NCI-H748 treated with DMSO at 0.1 percent for 48 hours (cell line): ENCODE measurements at regions not wholly inside any gene's neighbourhood (a gene's known extent, or its start where the extent isn't known, plus 50 kb on each side); places are given as distances from the start of the nearest gene placed in this dataset.

Experiments used
- DNase-seq: peaks from one replicate; lab custom pipeline; 2025; lab: John Stamatoyannopoulos, UW

- no peak for DNase-seq
Measured at GRCh38 chr1:115204513-115204912, 115.2 kb upstream of the TSPAN2 start.

- no peak for DNase-seq
Measured at GRCh38 chr1:115203287-115203686, 114.0 kb upstream of the TSPAN2 start.

- no peak for DNase-seq
Measured at GRCh38 chr1:115201598-115201997, 112.3 kb upstream of the TSPAN2 start.

- no peak for DNase-seq
Measured at GRCh38 chr1:115199416-115200132, 110.3 kb upstream of the TSPAN2 start.

- DNase-seq = no peak
Measured at GRCh38 chr1:115198938-115199337, 109.6 kb upstream of the TSPAN2 start.

GRCh38 chr1:115196296-115196695, 107.0 kb upstream of the TSPAN2 start:
- no peak for DNase-seq

GRCh38 chr1:115194506-115194905, 105.2 kb upstream of the TSPAN2 start:
- DNase-seq = no peak

GRCh38 chr1:115193046-115193828, 103.9 kb upstream of the TSPAN2 start:
- DNase-seq = no peak

- DNase-seq = no peak
Measured at GRCh38 chr1:115192200-115192767, 103.0 kb upstream of the TSPAN2 start.

- no peak for DNase-seq
Measured at GRCh38 chr1:115191691-115192090, 102.4 kb upstream of the TSPAN2 start.

- no peak for DNase-seq
Measured at GRCh38 chr1:115190540-115191170, 101.4 kb upstream of the TSPAN2 start.

GRCh38 chr1:115189814-115190539, 100.7 kb upstream of the TSPAN2 start:
- no peak for DNase-seq

- no peak for DNase-seq
Measured at GRCh38 chr1:115188680-115189395, 99.5 kb upstream of the TSPAN2 start.

- DNase-seq = no peak
Measured at GRCh38 chr1:115186711-115187265, 97.5 kb upstream of the TSPAN2 start.

- no peak for DNase-seq
Measured at GRCh38 chr1:115185336-115185735, 96.0 kb upstream of the TSPAN2 start.

GRCh38 chr1:115184951-115185331, 95.6 kb upstream of the TSPAN2 start:
- no peak for DNase-seq

- DNase-seq = no peak
Measured at GRCh38 chr1:115184260-115184950, 95.1 kb upstream of the TSPAN2 start.

- DNase-seq = no peak
Measured at GRCh38 chr1:115183721-115184259, 94.5 kb upstream of the TSPAN2 start.

- no peak for DNase-seq
Measured at GRCh38 chr1:115183158-115183557, 93.9 kb upstream of the TSPAN2 start.
